Right lobe of liver (tissue), 6 donors: ENCODE measurements at regions not wholly inside any gene's neighbourhood (a gene's known extent, or its start where the extent isn't known, plus 50 kb on each side); places are given as distances from the start of the nearest gene placed in this dataset.

Experiments
- ATAC-seq, 4 donors: fragments of 200-7000 bp; cut with Tn5 transposase; one replicate each; pipeline ENCODE4 v1.9.1; 2020; ENCODE audit warnings: mild to moderate bottlenecking in 4 of 4, moderate library complexity in 4 of 4
- DNase-seq, 3 donors: peaks; one replicate each; pipeline ENCODE4 v3.0.0-alpha.2; 2020
- H3K27ac ChIP-seq, 3 donors: fragments of 200-600 bp; one replicate each; pipeline ENCODE4 v1.8.0; 2022
- H3K27me3 ChIP-seq, 2 donors: fragments of 200-600 bp; one replicate each; pipeline ENCODE4 v1.8.0; 2022
- H3K36me3 ChIP-seq, 4 donors: fragments of 200-600 bp; sonication (generic) in 1 of 4; one replicate each; pipeline versions ENCODE4 v1.5.1 to v1.8.0; 2017 to 2022; ENCODE audit warnings: control low read depth in 1 of 4
- H3K4me1 ChIP-seq, 4 donors: fragments of 200-600 bp; sonication (generic) in 1 of 4; one replicate each; pipeline versions ENCODE4 v1.5.1 to v1.8.0; 2017 to 2022; ENCODE audit warnings: control low read depth in 1 of 4
- H3K4me3 ChIP-seq, 3 donors: fragments of 200-600 bp; one replicate each; pipeline ENCODE4 v1.8.0; 2022
- H3K9me3 ChIP-seq, 4 donors: fragments of 200-600 bp; sonication (generic) in 1 of 4; one replicate each; pipeline versions ENCODE4 v1.5.1 to v1.8.0; 2017 to 2022; ENCODE audit warnings: control low read depth in 1 of 4
- POLR2A ChIP-seq: fragments of 450-650 bp; IDR thresholded peaks from one replicate; pipeline ENCODE4 v1.6.1; 2017; ENCODE audit warnings: antibody characterized with exemption, mild to moderate bottlenecking
- WGBS: methylation state at CpG from one replicate; pipeline ENCODE4 v1.1.6; 2018; ENCODE audit warnings: low coverage, low lambda C conversion rate; ENCODE audit not compliant: insufficient coverage; ENCODE audit errors: missing lambda C conversion rate; 5-methylcytosine and 5-hydroxymethylcytosine counted together
- intact Hi-C, 2 donors: fragments of 100-400 bp; cut with DNase I; formaldehyde crosslinking; loops; one replicate each; pipeline versions ENCODE4 v1.11.2 to v1.14.1; 2022
- TF ChIP-seq, protein P1 (sequence below), 4 donors: fragments of 200-600 bp in 3 of 4; fragments of 450-650 bp in 1 of 4; IDR thresholded peaks; one replicate each; pipeline versions ENCODE4 v1.5.1 to v1.8.0; 2016 to 2022; ENCODE audit warnings: antibody characterized with exemption in 4 of 4, mild to moderate bottlenecking in 2 of 4
- donor health status: DM: no; HTN: yes; CAD: no.
- donor health status: DM: no; HTN: no; CAD: no.
- donor health status: DM: no; HTN: no; CAD: no.
- donor health status: DM: no; HTN: yes; CAD: no.
- donor health status: DM: no; HTN: yes; CAD: no.

DNA sequence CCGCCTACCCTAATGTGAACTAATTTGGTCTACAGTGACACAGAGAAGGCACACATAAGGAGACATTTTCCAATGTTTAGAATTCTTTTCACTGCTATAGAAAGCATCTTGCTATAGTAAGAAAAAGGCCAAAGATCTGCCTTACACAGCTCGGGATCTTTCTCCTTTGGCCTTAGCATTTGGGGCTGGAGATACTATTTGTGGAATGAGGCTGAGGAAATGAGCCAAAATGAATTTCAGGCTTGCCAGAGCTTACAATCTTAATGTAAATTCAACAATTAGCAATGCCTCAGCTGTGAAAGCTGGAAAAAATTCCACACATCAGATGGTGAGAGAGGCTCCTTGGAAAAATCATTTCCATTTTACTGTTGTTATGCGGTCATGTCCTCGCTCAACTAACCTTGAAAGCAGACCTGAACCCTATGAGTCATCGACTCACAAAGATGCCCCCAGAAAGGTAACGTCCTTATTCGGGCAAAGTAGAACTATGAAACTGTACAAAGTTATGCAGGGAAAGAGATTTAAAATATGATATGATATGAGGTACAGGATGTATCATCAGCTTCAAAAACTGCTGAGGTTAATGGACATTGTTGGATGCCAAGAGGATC, 324.5 kb upstream of the NBEA start:
- DNase-seq, result no peak
- no peak for ATAC-seq
- intact Hi-C loops, result no loop called here

DNA sequence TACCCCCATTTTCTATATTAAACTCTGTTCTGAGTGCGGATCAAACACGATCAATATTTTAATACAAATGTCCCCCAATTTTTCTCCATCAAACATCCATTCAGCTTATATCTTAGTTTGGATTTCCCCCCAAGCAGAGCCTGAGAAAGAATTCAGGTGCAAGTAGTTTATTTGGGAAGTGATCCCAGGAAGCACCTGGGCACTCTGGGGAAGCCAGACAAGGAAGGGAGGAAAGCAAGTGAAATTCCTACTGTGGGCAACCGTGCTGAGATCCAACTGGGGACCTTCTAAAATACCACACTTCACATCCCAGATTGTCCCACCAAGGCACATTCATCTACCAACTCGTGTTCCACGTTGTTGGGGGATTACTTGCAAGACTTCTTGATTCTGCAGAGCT, 323.4 kb upstream of the NBEA start:
- 60% methylated on average over 5 of the region's 5 CpGs for WGBS
- TF ChIP-seq, protein P1, sequence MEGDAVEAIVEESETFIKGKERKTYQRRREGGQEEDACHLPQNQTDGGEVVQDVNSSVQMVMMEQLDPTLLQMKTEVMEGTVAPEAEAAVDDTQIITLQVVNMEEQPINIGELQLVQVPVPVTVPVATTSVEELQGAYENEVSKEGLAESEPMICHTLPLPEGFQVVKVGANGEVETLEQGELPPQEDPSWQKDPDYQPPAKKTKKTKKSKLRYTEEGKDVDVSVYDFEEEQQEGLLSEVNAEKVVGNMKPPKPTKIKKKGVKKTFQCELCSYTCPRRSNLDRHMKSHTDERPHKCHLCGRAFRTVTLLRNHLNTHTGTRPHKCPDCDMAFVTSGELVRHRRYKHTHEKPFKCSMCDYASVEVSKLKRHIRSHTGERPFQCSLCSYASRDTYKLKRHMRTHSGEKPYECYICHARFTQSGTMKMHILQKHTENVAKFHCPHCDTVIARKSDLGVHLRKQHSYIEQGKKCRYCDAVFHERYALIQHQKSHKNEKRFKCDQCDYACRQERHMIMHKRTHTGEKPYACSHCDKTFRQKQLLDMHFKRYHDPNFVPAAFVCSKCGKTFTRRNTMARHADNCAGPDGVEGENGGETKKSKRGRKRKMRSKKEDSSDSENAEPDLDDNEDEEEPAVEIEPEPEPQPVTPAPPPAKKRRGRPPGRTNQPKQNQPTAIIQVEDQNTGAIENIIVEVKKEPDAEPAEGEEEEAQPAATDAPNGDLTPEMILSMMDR (IDR thresholded peaks at IDR 0.05), result no peak
- no peak for TF ChIP-seq POLR2A
- intact Hi-C loops, result no loop called here

More for the DNA sequence above, 324.5 kb upstream of the NBEA start:
- WGBS, result 58% methylated on average over 7 of the region's 7 CpGs
- H3K27ac ChIP-seq, result no peak overlapping the region
- no peak overlapping the region for H3K4me3 ChIP-seq
- H3K36me3 ChIP-seq, result no peaks in the 10 kb centered on the region
- no peaks in the 10 kb centered on the region for H3K9me3 ChIP-seq
- no peaks in the 10 kb centered on the region for H3K27me3 ChIP-seq
- no peak for TF ChIP-seq POLR2A
- TF ChIP-seq, protein P1 (IDR thresholded peaks at IDR 0.05), result no peak
- no peaks in the 10 kb centered on the region for H3K4me1 ChIP-seq

DNA sequence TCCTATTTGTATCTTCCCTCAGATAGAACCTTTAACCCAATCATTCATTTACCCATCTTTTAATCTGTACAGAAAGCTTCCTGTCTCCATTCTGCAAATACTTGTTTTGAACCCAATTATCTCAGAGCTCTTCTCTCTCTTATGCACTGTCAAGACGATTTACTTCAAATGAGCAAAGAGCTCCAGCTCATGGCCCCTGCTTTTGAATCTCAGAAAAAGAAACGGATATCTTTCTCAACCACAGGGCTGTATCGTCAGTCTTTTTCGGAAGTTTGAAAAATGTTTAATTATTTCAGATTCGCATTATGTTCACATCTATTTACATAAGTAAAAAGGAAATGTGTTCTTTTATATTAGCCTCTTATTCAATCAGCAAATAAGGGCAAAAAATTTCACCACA, 322.7 kb upstream of the NBEA start:
- Histone ChIP-seq H3K27me3 (no peaks in the 10 kb centered on the region), H3K27ac (no peak overlapping the region), H3K4me3 (no peak overlapping the region), H3K4me1 (no peaks in the 10 kb centered on the region), H3K9me3 (no peaks in the 10 kb centered on the region), H3K36me3 (no peaks in the 10 kb centered on the region)
- intact Hi-C loops, result no loop called here
- 41% methylated on average over 5 of the region's 5 CpGs for WGBS
- DNase-seq (no peak), ATAC-seq (no peak)
- TF ChIP-seq, protein P1 (IDR thresholded peaks at IDR 0.05), result no peak
- no peak for TF ChIP-seq POLR2A

More for the DNA sequence above, 323.4 kb upstream of the NBEA start:
- Histone ChIP-seq H3K4me3 (no peak overlapping the region), H3K9me3 (no peaks in the 10 kb centered on the region), H3K27me3 (no peaks in the 10 kb centered on the region), H3K27ac (no peak overlapping the region), H3K36me3 (no peaks in the 10 kb centered on the region), H3K4me1 (no peaks in the 10 kb centered on the region)
- no peak for ATAC-seq
- DNase-seq, result no peak

DNA sequence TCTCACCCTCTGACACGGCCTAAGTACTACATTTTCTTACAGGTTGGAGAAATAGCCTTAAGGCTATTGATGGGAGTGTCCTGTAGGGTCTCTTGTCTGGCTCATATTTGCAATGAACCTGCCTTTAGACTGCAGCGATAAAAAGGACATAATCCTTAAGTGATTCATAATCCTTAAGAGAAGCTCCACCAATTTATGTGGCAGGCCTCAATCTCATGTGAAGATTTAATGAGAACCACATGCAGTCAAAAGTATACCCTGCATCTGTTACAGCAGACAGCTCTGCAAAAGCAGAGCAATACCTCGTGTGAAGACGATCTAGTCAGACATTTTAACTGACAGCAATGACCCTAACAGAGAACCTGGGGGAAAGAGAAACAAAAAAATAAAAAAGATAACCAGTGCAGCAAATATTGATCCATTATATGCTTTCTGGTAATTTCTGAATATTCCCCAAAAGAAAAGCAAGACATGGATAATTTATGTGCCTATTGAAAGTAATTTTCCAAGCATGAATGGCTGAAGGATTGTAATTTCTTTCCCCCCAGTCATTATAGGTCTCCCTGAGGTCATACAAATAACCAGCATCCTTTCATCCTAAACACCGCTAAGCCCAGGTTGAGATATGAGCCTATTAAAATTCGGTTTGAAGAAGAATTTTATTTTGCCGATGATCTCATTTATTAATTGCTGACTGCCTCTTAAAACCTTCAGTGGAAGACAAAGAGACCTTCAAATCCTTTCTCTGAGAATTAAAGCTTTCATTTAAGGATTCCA, 321.8 kb upstream of the NBEA start:
- TF ChIP-seq POLR2A, result no peak
- TF ChIP-seq, protein P1 (IDR thresholded peaks at IDR 0.05), result no peak

More for the DNA sequence above, 321.8 kb upstream of the NBEA start:
- H3K4me3 ChIP-seq, result no peak overlapping the region
- H3K36me3 ChIP-seq, result no peaks in the 10 kb centered on the region
- WGBS, result 60% methylated on average over 7 of the region's 7 CpGs
- H3K27ac ChIP-seq, result no peak overlapping the region
- H3K27me3 ChIP-seq, result no peaks in the 10 kb centered on the region
- intact Hi-C loops, result no loop called here
- DNase-seq (no peak), ATAC-seq (no peak)
- H3K9me3 ChIP-seq, result no peaks in the 10 kb centered on the region
- H3K4me1 ChIP-seq, result no peaks in the 10 kb centered on the region
